Right lobe of liver (tissue), 6 donors: ENCODE measurements at regions not wholly inside any gene's neighbourhood (a gene's known extent, or its start where the extent isn't known, plus 50 kb on each side); places are given as distances from the start of the nearest gene placed in this dataset.

ENCODE experiments used
- ATAC-seq, 4 donors: fragments of 200-7000 bp; cut with Tn5 transposase; one replicate each; pipeline ENCODE4 v1.9.1; 2020; ENCODE audit warnings: mild to moderate bottlenecking in 4 of 4, moderate library complexity in 4 of 4
- DNase-seq, 3 donors: peaks; one replicate each; pipeline ENCODE4 v3.0.0-alpha.2; 2020
- H3K27ac ChIP-seq, 3 donors: fragments of 200-600 bp; one replicate each; pipeline ENCODE4 v1.8.0; 2022
- H3K27me3 ChIP-seq, 2 donors: fragments of 200-600 bp; one replicate each; pipeline ENCODE4 v1.8.0; 2022
- H3K36me3 ChIP-seq, 4 donors: fragments of 200-600 bp; sonication (generic) in 1 of 4; one replicate each; pipeline versions ENCODE4 v1.5.1 to v1.8.0; 2017 to 2022; ENCODE audit warnings: control low read depth in 1 of 4
- H3K4me1 ChIP-seq, 4 donors: fragments of 200-600 bp; sonication (generic) in 1 of 4; one replicate each; pipeline versions ENCODE4 v1.5.1 to v1.8.0; 2017 to 2022; ENCODE audit warnings: control low read depth in 1 of 4
- H3K4me3 ChIP-seq, 3 donors: fragments of 200-600 bp; one replicate each; pipeline ENCODE4 v1.8.0; 2022
- H3K9me3 ChIP-seq, 4 donors: fragments of 200-600 bp; sonication (generic) in 1 of 4; one replicate each; pipeline versions ENCODE4 v1.5.1 to v1.8.0; 2017 to 2022; ENCODE audit warnings: control low read depth in 1 of 4
- POLR2A ChIP-seq: fragments of 450-650 bp; IDR thresholded peaks from one replicate; pipeline ENCODE4 v1.6.1; 2017; ENCODE audit warnings: antibody characterized with exemption, mild to moderate bottlenecking
- WGBS: methylation state at CpG from one replicate; pipeline ENCODE4 v1.1.6; 2018; ENCODE audit warnings: low coverage, low lambda C conversion rate; ENCODE audit not compliant: insufficient coverage; ENCODE audit errors: missing lambda C conversion rate; 5-methylcytosine and 5-hydroxymethylcytosine counted together
- intact Hi-C, 2 donors: fragments of 100-400 bp; cut with DNase I; formaldehyde crosslinking; loops; one replicate each; pipeline versions ENCODE4 v1.11.2 to v1.14.1; 2022
- TF ChIP-seq, protein P1 (sequence below), 4 donors: fragments of 200-600 bp in 3 of 4; fragments of 450-650 bp in 1 of 4; IDR thresholded peaks; one replicate each; pipeline versions ENCODE4 v1.5.1 to v1.8.0; 2016 to 2022; ENCODE audit warnings: antibody characterized with exemption in 4 of 4, mild to moderate bottlenecking in 2 of 4
- donor health status: DM: no; HTN: yes; CAD: no.
- donor health status: DM: no; HTN: no; CAD: no.
- donor health status: DM: no; HTN: no; CAD: no.
- donor health status: DM: no; HTN: yes; CAD: no.
- donor health status: DM: no; HTN: yes; CAD: no.

DNA sequence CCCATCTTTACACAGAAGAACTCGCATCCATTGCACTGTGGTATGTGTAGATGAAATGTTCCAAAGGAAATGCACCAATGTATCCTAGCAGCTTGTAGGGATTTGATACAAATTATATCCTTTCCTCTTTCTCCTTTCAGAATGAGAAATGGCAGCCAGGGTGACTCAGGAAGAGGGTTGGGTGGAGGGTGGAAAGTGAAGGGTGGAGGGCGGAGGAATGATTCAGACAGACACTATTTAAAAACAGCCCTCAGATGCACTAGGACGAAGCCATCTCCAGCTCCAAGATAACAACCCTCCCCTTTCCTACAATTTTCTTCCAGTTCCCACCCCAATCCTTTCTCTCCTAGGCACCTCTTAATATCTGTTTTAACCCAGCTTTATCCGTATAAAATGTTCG is 96.2 kb upstream of the STK39 start:
- intact Hi-C loops = loop anchor here in 1 of 2 donors (10.0 kb wide), 1 partner anchor 411 kb away; no protein-coding TSS in a partner anchor
- no peaks in the 10 kb centered on the region for H3K27me3 ChIP-seq
- no peak for ATAC-seq
- no peaks in the 10 kb centered on the region for H3K36me3 ChIP-seq
- H3K9me3 ChIP-seq = no peaks in the 10 kb centered on the region
- no peak overlapping the region for H3K27ac ChIP-seq
- no peaks in the 10 kb centered on the region for H3K4me1 ChIP-seq
- TF ChIP-seq, protein P1, sequence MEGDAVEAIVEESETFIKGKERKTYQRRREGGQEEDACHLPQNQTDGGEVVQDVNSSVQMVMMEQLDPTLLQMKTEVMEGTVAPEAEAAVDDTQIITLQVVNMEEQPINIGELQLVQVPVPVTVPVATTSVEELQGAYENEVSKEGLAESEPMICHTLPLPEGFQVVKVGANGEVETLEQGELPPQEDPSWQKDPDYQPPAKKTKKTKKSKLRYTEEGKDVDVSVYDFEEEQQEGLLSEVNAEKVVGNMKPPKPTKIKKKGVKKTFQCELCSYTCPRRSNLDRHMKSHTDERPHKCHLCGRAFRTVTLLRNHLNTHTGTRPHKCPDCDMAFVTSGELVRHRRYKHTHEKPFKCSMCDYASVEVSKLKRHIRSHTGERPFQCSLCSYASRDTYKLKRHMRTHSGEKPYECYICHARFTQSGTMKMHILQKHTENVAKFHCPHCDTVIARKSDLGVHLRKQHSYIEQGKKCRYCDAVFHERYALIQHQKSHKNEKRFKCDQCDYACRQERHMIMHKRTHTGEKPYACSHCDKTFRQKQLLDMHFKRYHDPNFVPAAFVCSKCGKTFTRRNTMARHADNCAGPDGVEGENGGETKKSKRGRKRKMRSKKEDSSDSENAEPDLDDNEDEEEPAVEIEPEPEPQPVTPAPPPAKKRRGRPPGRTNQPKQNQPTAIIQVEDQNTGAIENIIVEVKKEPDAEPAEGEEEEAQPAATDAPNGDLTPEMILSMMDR (IDR thresholded peaks at IDR 0.05) = no peak
- no peak for DNase-seq
- no peak overlapping the region for H3K4me3 ChIP-seq
- 67% methylated on average over 5 of the region's 5 CpGs for WGBS

DNA sequence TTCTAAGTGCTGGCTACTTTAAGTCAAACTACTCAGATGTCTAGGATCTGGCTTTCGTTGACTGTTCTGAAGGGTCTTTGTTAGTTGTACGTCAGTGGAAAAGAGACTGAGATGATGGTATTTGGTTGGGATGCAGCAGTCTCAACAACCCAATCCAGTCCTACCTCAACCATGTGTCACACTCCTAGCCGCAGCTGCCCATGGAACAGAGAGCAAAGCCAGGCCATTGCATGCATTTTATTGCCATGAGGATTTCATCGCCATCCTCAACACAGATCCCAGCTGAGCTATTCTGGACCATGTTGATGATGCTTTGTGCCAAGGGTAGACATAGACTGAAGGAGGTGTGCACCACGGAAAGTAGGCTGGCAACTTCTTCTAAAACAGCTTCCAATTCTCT is 97.3 kb upstream of the STK39 start:
- H3K27ac ChIP-seq = no peak overlapping the region
- no peaks in the 10 kb centered on the region for H3K9me3 ChIP-seq
- no peak for DNase-seq
- 65% methylated on average over 2 of the region's 5 CpGs for WGBS
- intact Hi-C loops = loop anchor here (5.0 to 10.0 kb wide), 2 partner anchors 410 to 413 kb away; no protein-coding TSS in a partner anchor
- no peak for ATAC-seq
- no peaks in the 10 kb centered on the region for H3K4me1 ChIP-seq
- no peak overlapping the region for H3K4me3 ChIP-seq
- TF ChIP-seq, protein P1 (IDR thresholded peaks at IDR 0.05) = no peak
- TF ChIP-seq POLR2A = no peak
- H3K27me3 ChIP-seq = no peaks in the 10 kb centered on the region
- no peaks in the 10 kb centered on the region for H3K36me3 ChIP-seq

DNA sequence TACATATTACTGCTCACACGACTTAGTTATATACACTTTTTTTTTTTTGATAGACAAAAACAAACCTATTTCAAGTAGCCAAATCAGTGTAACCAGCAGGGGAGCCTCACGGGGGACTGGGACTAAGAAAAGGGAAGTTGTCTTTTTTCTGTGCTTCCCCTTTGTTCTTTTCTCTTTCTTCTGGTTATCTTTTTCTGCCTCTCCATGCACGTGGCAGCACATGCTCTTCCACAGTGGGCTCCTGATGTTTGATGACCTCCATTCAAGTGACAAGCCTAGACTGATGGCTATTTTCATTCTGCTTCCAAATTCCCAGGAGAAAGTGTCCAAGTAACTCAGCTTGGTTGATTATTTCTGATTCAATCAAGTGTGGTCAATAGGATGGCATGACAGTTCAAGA is 98.2 kb upstream of the STK39 start:
- H3K9me3 ChIP-seq = no peaks in the 10 kb centered on the region
- H3K27me3 ChIP-seq = no peaks in the 10 kb centered on the region
- no peak for ATAC-seq
- H3K36me3 ChIP-seq = no peaks in the 10 kb centered on the region
- WGBS = 13% methylated on average over 3 of the region's 3 CpGs
- H3K4me3 ChIP-seq = no peak overlapping the region
- H3K4me1 ChIP-seq = peaks cover 0 to 5% (median 0%) of the 10 kb centered on the region in 4 donors
- H3K27ac ChIP-seq = no peak overlapping the region
- TF ChIP-seq, protein P1 (IDR thresholded peaks at IDR 0.05) = no peak
- TF ChIP-seq POLR2A = no peak
- no peak for DNase-seq
- intact Hi-C loops = loop anchor here (5.0 to 10.0 kb wide), 2 partner anchors 409 to 412 kb away; no protein-coding TSS in a partner anchor

DNA sequence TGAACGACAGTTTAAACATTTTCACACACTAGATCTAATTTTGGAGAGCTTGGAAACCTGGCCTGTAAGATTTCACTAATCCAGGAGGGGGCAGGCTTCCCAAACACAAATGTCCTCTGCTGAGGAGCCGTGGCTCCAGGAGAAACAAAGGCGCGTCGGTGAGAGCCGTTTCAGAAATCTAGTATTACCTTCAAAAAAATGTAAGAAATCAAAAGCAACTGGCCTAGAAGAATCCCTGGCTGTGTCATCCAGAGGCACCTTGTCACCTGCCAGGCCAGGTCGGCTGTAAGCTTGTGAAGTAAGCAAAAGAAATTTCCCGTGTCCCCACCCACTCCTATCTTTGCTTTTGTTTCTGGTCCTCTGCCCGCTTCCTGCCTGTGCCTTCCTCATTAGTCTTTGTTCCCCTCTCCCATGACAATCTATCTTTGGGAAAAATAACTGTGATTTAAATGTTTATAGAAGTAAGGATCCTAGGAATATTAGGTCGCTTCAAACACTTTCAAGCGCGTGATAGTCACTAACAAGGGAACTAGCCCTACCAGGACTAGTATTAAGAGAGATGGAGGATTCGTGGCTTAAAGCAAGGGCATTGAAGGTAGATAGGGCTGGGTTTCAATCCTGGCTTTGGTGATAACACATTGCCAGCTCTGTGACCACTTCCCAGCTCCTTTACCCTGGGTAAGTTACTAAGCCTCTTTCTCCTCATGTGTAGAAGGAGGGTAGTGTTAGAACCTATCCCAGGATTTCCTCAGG is 99.5 kb upstream of the STK39 start:
- Histone ChIP-seq H3K4me3 (peak overlapping the region; percentile 35 to 56 (median 48)), H3K27me3 (no peaks in the 10 kb centered on the region), H3K27ac (no peak overlapping the region), H3K9me3 (no peaks in the 10 kb centered on the region), H3K4me1 (peaks cover 0 to 7% (median 0%) of the 10 kb centered on the region in 4 donors), H3K36me3 (no peaks in the 10 kb centered on the region)
- TF ChIP-seq, protein P1 (IDR thresholded peaks at IDR 0.05) = peak; percentile 76 to 91 (median 84)
- TF ChIP-seq POLR2A = no peak
- ATAC-seq (peak; percentile 92 to 95 (median 94)), DNase-seq (peak in 2 of 3 donors; percentile 44 to 71)
- WGBS = 18% methylated on average over 13 of the region's 13 CpGs
- intact Hi-C loops = loop anchor here (5.0 to 10.0 kb wide), 2 partner anchors 408 to 410 kb away; no protein-coding TSS in a partner anchor
